H1 (cell line): ENCODE measurements at regions not wholly inside any gene's neighbourhood (a gene's known extent, or its start where the extent isn't known, plus 50 kb on each side); places are given as distances from the start of the nearest gene placed in this dataset.

ENCODE experiments used
- CTCF ChIA-PET: fragments of 300-600 bp; sonication (Branson Sonifier 250); formaldehyde crosslinking; loops from one replicate; lab custom pipeline; 2021; ENCODE audit not compliant: partially characterized antibody; lab: Charles Lee
- POLR2A ChIA-PET: fragments of 300-600 bp; sonication (Branson Sonifier 250); formaldehyde crosslinking; loops from one replicate; lab custom pipeline; 2021; ENCODE audit warnings: inconsistent platforms; ENCODE audit not compliant: partially characterized antibody; lab: Charles Lee
- DNase-seq, 2 experiments: peaks; one replicate each; pipeline versions ENCODE4 v3.0.0 to v3.0.0-alpha.2; 2010 to 2022; ENCODE audit warnings: low spot score in 2 of 2, low read depth in 1 of 2, mixed read lengths in 1 of 2
- FAIRE-seq: peaks from 2 replicates; lab custom pipeline; 2011; peaks lifted over from hg19 to GRCh38; lab: Jason Lieb, UNC
- H2AFZ ChIP-seq: 2 replicates; pipeline ENCODE4 v1.8.1; 2012; ENCODE audit warnings: low read length, inconsistent platforms
- H2AK5ac ChIP-seq: 2 replicates; pipeline ENCODE4 v1.6.1; 2013; ENCODE audit warnings: low read depth, low read length
- H2BK120ac ChIP-seq: replicated peaks from 2 replicates; pipeline ENCODE3; 2013; ENCODE audit warnings: low read depth, low read length, inconsistent platforms
- H2BK12ac ChIP-seq: 2 replicates; pipeline ENCODE4 v1.6.1; 2013; ENCODE audit warnings: low read depth, low read length
- H2BK15ac ChIP-seq: 2 replicates; pipeline ENCODE4 v1.6.1; 2013; ENCODE audit warnings: low read length
- H2BK20ac ChIP-seq: 2 replicates; pipeline ENCODE4 v1.6.1; 2013; ENCODE audit warnings: low read length
- H2BK5ac ChIP-seq: 2 replicates; pipeline ENCODE4 v1.6.1; 2013; ENCODE audit warnings: low read depth, low read length
- H3K14ac ChIP-seq: 2 replicates; pipeline ENCODE4 v1.6.1; 2013; ENCODE audit warnings: inconsistent platforms; ENCODE audit not compliant: insufficient read length
- H3K18ac ChIP-seq: 2 replicates; pipeline ENCODE4 v1.6.1; 2013; ENCODE audit warnings: low read length; ENCODE audit errors: extremely low read depth
- H3K23ac ChIP-seq: 2 replicates; pipeline ENCODE4 v1.6.1; 2013; ENCODE audit warnings: inconsistent platforms; ENCODE audit not compliant: insufficient read length
- H3K23me2 ChIP-seq: 2 replicates; pipeline ENCODE4 v1.6.1; 2013; ENCODE audit warnings: low read depth, low read length
- H3K27ac ChIP-seq: 2 replicates; pipeline ENCODE4 v1.6.1; 2011; ENCODE audit warnings: low read depth, low read length, inconsistent platforms
- H3K27me3 ChIP-seq, 4 experiments: replicated peaks in 1 of 4; 1 replicate in 1 of 4; 2 replicates in 3 of 4; pipeline versions ENCODE4 v1.6.1 to v1.8.1; 2011 to 2013; ENCODE audit warnings: low read length in 3 of 4, mild to moderate bottlenecking in 3 of 4, inconsistent platforms in 2 of 4, mixed read lengths in 2 of 4, moderate library complexity in 1 of 4; ENCODE audit not compliant: control insufficient read depth in 3 of 4, insufficient read depth in 3 of 4; ENCODE audit errors: extremely low read depth in 1 of 4
- H3K36me3 ChIP-seq, 4 experiments: 2 replicates each; pipeline versions ENCODE4 v1.6.1 to v1.8.1; 2011 to 2013; ENCODE audit warnings: mild to moderate bottlenecking in 4 of 4, low read length in 3 of 4, moderate library complexity in 2 of 4, control low read depth in 1 of 4, inconsistent platforms in 1 of 4; ENCODE audit not compliant: insufficient read depth in 4 of 4, control insufficient read depth in 2 of 4
- H3K4ac ChIP-seq: replicated peaks from 2 replicates; pipeline ENCODE3; 2013; ENCODE audit warnings: low read length, low read depth, mixed read lengths, inconsistent platforms; ENCODE audit not compliant: insufficient read length
- H3K4me1 ChIP-seq, 4 experiments: replicated peaks in 1 of 4; 1 replicate in 1 of 4; 2 replicates in 3 of 4; pipeline versions ENCODE4 v1.6.1 to v1.8.1; 2011 to 2013; ENCODE audit warnings: low read length in 3 of 4, inconsistent platforms in 2 of 4, mixed read lengths in 1 of 4; ENCODE audit not compliant: insufficient read depth in 4 of 4, control insufficient read depth in 3 of 4
- H3K4me2 ChIP-seq, 2 experiments: 2 replicates each; pipeline versions ENCODE4 v1.6.1 to v1.8.1; 2011 to 2013; ENCODE audit warnings: low read depth in 2 of 2, low read length in 2 of 2, control low read depth in 1 of 2, inconsistent platforms in 1 of 2, mild to moderate bottlenecking in 1 of 2; ENCODE audit not compliant: insufficient read depth in 1 of 2
- H3K4me3 ChIP-seq, 4 experiments: fragments of 200-600, 300-600 bp in 1 of 4; sonication (generic), shearing (Covaris generic), sonication (Bioruptor Twin) in 1 of 4; 2 replicates each; pipeline versions ENCODE4 v1.5.1 to v1.8.1; 2011 to 2016; ENCODE audit warnings: low read length in 4 of 4, low read depth in 3 of 4, control low read depth in 2 of 4, inconsistent platforms in 2 of 4, mild to moderate bottlenecking in 2 of 4, mixed read lengths in 1 of 4, moderate library complexity in 1 of 4; ENCODE audit not compliant: insufficient read depth in 2 of 4; ENCODE audit errors: extremely low read depth in 1 of 4
- H3K56ac ChIP-seq: replicated peaks from 2 replicates; pipeline ENCODE3; 2013; ENCODE audit warnings: low read depth, mild to moderate bottlenecking, mixed read lengths, low read length, inconsistent platforms; ENCODE audit not compliant: insufficient read length
- H3K79me1 ChIP-seq: 2 replicates; pipeline ENCODE4 v1.6.1; 2013; ENCODE audit warnings: low read depth, low read length, control low read depth
- H3K79me2 ChIP-seq, 2 experiments: 2 replicates each; pipeline versions ENCODE4 v1.6.1 to v1.8.1; 2012 to 2013; ENCODE audit warnings: low read length in 2 of 2, mild to moderate bottlenecking in 2 of 2, inconsistent platforms in 1 of 2; ENCODE audit not compliant: insufficient read depth in 2 of 2, control insufficient read depth in 1 of 2
- H3K9ac ChIP-seq, 4 experiments: replicated peaks in 1 of 4; 1 replicate in 1 of 4; 2 replicates in 3 of 4; pipeline versions ENCODE4 v1.6.1 to v1.8.1; 2011 to 2013; ENCODE audit warnings: low read depth in 3 of 4, low read length in 3 of 4, control low read depth in 2 of 4, mild to moderate bottlenecking in 2 of 4, moderate library complexity in 2 of 4, inconsistent platforms in 1 of 4; ENCODE audit errors: extremely low read depth in 1 of 4
- H3K9me3 ChIP-seq, 2 experiments: 2 replicates each; pipeline versions ENCODE4 v1.6.1 to v1.8.1; 2012 to 2013; ENCODE audit warnings: mild to moderate bottlenecking in 2 of 2, moderate library complexity in 2 of 2, control low read depth in 1 of 2, inconsistent platforms in 1 of 2, low read depth in 1 of 2, low read length in 1 of 2, mixed read lengths in 1 of 2; ENCODE audit not compliant: insufficient read depth in 2 of 2
- H4K20me1 ChIP-seq, 2 experiments: replicated peaks in 1 of 2; 2 replicates each; pipeline versions ENCODE3 to v1.8.1; 2011 to 2013; ENCODE audit warnings: inconsistent platforms in 2 of 2, low read length in 2 of 2, mild to moderate bottlenecking in 1 of 2; ENCODE audit not compliant: insufficient read depth in 2 of 2, control insufficient read depth in 1 of 2
- H4K5ac ChIP-seq: 2 replicates; pipeline ENCODE4 v1.6.1; 2013; ENCODE audit warnings: low read length, low read depth, mixed read lengths, inconsistent platforms; ENCODE audit not compliant: insufficient read length
- H4K8ac ChIP-seq: 2 replicates; pipeline ENCODE4 v1.8.0; 2013; ENCODE audit warnings: mild to moderate bottlenecking, moderate library complexity, low read length, inconsistent platforms; ENCODE audit not compliant: insufficient read depth; ENCODE audit errors: extremely low read depth
- H4K91ac ChIP-seq: replicated peaks from 2 replicates; pipeline ENCODE3; 2013; ENCODE audit warnings: low read length, mixed read lengths, inconsistent platforms; ENCODE audit not compliant: insufficient read length
- ASH2L ChIP-seq: fragments of 200-600, 300-600 bp; sonication (generic); IDR thresholded peaks from one replicate; pipeline ENCODE4 v1.7.1; 2017; ENCODE audit warnings: low read length
- CBX8 ChIP-seq: fragments of 300-800, 300-1000 bp; sonication (generic); IDR thresholded peaks from 2 replicates; pipeline ENCODE4 v1.7.1; 2016; ENCODE audit warnings: low read depth, low read length, borderline replicate concordance
- CHD1 ChIP-seq: IDR thresholded peaks from 2 replicates; pipeline ENCODE4 v1.6.1; 2012; ENCODE audit warnings: low read depth, low read length, improper control_type of control experiment
- JUN ChIP-seq: IDR thresholded peaks from 2 replicates; pipeline ENCODE4 v1.6.1; 2011; ENCODE audit warnings: low read depth, mild to moderate bottlenecking, improper control_type of control experiment, low read length
- POLR2A ChIP-seq, 2 experiments: IDR thresholded peaks; 1 replicate in 1 of 2; 2 replicates in 1 of 2; pipeline ENCODE4 v1.6.1; 2011; ENCODE audit warnings: low read depth in 2 of 2, low read length in 2 of 2, mild to moderate bottlenecking in 2 of 2; ENCODE audit errors: control extremely low read depth in 1 of 2
- TAF1 ChIP-seq: IDR thresholded peaks from 2 replicates; pipeline ENCODE4 v1.6.1; 2011; ENCODE audit warnings: mild to moderate bottlenecking, low read depth, low read length
- TBP ChIP-seq: IDR thresholded peaks from 2 replicates; pipeline ENCODE4 v1.6.1; 2011; ENCODE audit warnings: low read depth, low read length, improper control_type of control experiment
- YY1 ChIP-seq: IDR thresholded peaks from 2 replicates; pipeline ENCODE4 v1.6.1; 2011; ENCODE audit warnings: low read depth, mild to moderate bottlenecking, low read length
- WGBS, 2 experiments: shearing (Covaris generic) in 1 of 2; methylation state at CpG; one replicate each; pipeline versions ENCODE4 v1.1.6 to v1.1.7; 2013 to 2015; ENCODE audit warnings: low lambda C conversion rate in 2 of 2, mixed read lengths in 2 of 2, inconsistent platforms in 1 of 2, low coverage in 1 of 2, missing lambda C conversion rate in 1 of 2; ENCODE audit not compliant: insufficient replicate concordance in 2 of 2, insufficient coverage in 1 of 2, insufficient read length in 1 of 2; ENCODE audit errors: extremely low coverage in 1 of 2, missing lambda C conversion rate in 1 of 2; 5-methylcytosine and 5-hydroxymethylcytosine counted together
- TF ChIP-seq, protein P1 (sequence below): IDR thresholded peaks from 2 replicates; pipeline ENCODE4 v1.6.1; 2011; ENCODE audit warnings: low read length, improper control_type of control experiment

DNA sequence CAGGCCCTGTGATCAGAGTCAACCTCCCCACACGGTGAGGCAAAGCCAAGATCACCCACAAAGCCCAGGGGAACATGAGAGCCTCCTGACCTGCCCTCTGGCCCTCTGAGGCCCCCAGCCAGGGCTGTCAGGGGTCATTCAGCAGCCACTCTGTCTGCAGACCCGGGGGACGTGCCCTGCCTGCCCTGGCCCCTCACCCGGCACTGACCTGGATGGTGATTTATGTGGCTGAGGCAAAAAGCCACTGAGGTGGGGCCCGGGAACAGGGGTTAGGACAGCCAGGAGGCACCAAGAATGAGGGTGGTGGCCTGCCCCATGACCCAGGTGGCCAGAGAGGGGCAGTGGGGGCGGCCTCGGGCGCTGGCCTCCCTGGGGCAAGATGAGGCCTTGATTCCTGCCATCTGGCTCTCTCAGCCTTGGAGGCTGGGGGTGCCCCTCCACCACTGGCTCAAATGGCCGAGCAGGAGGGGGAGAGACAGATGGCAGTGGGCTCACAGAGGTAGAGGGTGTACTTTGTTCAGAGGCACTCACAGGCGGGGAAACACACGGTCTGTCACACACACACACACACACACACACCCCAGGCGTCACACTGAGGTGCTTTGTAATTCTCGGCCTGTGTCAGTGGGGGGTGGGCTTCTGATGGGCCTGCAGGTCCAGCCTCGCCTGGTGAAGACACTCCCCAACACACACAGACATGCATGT is 174.0 kb upstream of the GSE1 start:
- no peak overlapping the region for H3K9ac ChIP-seq
- no peaks in the 10 kb centered on the region for H3K36me3 ChIP-seq
- 70% methylated on average over 14 of the region's 14 CpGs; no CpG with 5 or more reads in 1 of the 2 experiments for WGBS, 2 experiments
- CTCF ChIA-PET: interaction anchor here (1.4 to 10.9 kb wide), 9 partner anchors 11 to 177 kb away, joined by 3 to 178 read pairs (median 13); no protein-coding TSS in a partner anchor
- H3K79me1 ChIP-seq: no peaks in the 10 kb centered on the region; the same call in 1 of the 2 replicates
- no peak overlapping the region for H3K14ac ChIP-seq
- H2AK5ac ChIP-seq: peak overlapping the region; percentile 82; the same call in 1 of the 2 replicates
- TF ChIP-seq TBP (no peak), TAF1 (no peak), CBX8 (no peak), POLR2A (IDR thresholded peaks at IDR 0.05; ENCODE audit: control extremely low read depth in 1 of 2, low read depth in 2 of 2, low read length in 2 of 2) (no peak), YY1 (no peak), ASH2L (no peak), JUN (no peak), CHD1 (no peak)
- TF ChIP-seq, protein P1, sequence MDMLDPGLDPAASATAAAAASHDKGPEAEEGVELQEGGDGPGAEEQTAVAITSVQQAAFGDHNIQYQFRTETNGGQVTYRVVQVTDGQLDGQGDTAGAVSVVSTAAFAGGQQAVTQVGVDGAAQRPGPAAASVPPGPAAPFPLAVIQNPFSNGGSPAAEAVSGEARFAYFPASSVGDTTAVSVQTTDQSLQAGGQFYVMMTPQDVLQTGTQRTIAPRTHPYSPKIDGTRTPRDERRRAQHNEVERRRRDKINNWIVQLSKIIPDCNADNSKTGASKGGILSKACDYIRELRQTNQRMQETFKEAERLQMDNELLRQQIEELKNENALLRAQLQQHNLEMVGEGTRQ: no peak
- peak overlapping the region; percentile 81 for H3K18ac ChIP-seq
- H4K5ac ChIP-seq: no peak overlapping the region
- H2BK120ac ChIP-seq: peak overlapping the region; percentile 24
- H4K8ac ChIP-seq: no peak overlapping the region; the same call in 1 of the 2 replicates
- no peak overlapping the region for H2AFZ ChIP-seq
- peaks cover 0 to 7% (median 0%) of the 10 kb centered on the region in 4 experiments; a peak in 3 of 7 replicates for H3K27me3 ChIP-seq
- no peak overlapping the region for H3K4ac ChIP-seq
- no peak overlapping the region for H3K56ac ChIP-seq
- H2BK15ac ChIP-seq: peak overlapping the region; percentile 99; the same call in 1 of the 2 replicates
- peaks cover 14 to 48% (median 35%) of the 10 kb centered on the region in 4 experiments for H3K4me1 ChIP-seq
- no peak overlapping the region for H3K23ac ChIP-seq
- H4K91ac ChIP-seq: peak overlapping the region; percentile 86
- no peak overlapping the region for H3K4me2 ChIP-seq
- no peaks in the 10 kb centered on the region for H3K79me2 ChIP-seq
- H2BK20ac ChIP-seq: peak overlapping the region; percentile 87
- no peak overlapping the region; a peak in 1 of 8 replicates for H3K4me3 ChIP-seq
- peaks cover 2% of the 10 kb centered on the region for H3K23me2 ChIP-seq
- DNase-seq (no peak), FAIRE-seq (no peak)
- no peak overlapping the region for H3K27ac ChIP-seq
- H4K20me1 ChIP-seq: peaks cover 0 to 6% of the 10 kb centered on the region in 2 experiments
- H3K9me3 ChIP-seq: no peaks in the 10 kb centered on the region
- H2BK12ac ChIP-seq: peak overlapping the region; percentile 85; the same call in 1 of the 2 replicates
- POLR2A ChIA-PET: interaction anchor here (0.6 kb wide), 1 partner anchor 17 kb away, joined by 3 read pairs; no protein-coding TSS in a partner anchor
- peak overlapping the region; percentile 87; the same call in 1 of the 2 replicates for H2BK5ac ChIP-seq
